Breast epithelium (tissue), 3 donors: ENCODE measurements at regions not wholly inside any gene's neighbourhood (a gene's known extent, or its start where the extent isn't known, plus 50 kb on each side); places are given as distances from the start of the nearest gene placed in this dataset.

Source experiments
- POLR2A ChIP-seq: fragments of 450-650 bp; IDR thresholded peaks from one replicate; pipeline ENCODE4 v1.6.1; 2016; ENCODE audit warnings: antibody characterized with exemption, mild to moderate bottlenecking, moderate library complexity
- POLR2AphosphoS5 ChIP-seq, 3 donors: sonication (generic); formaldehyde crosslinking; IDR thresholded peaks; one replicate each; pipeline ENCODE4 v1.6.1; 2017; ENCODE audit warnings: antibody characterized with exemption in 3 of 3
- TF ChIP-seq, protein P1 (sequence below), 3 donors: fragments of 450-650 bp; IDR thresholded peaks; one replicate each; pipeline ENCODE4 v1.5.1; 2016 to 2017; ENCODE audit warnings: antibody characterized with exemption in 3 of 3, mild to moderate bottlenecking in 3 of 3, moderate library complexity in 3 of 3

DNA sequence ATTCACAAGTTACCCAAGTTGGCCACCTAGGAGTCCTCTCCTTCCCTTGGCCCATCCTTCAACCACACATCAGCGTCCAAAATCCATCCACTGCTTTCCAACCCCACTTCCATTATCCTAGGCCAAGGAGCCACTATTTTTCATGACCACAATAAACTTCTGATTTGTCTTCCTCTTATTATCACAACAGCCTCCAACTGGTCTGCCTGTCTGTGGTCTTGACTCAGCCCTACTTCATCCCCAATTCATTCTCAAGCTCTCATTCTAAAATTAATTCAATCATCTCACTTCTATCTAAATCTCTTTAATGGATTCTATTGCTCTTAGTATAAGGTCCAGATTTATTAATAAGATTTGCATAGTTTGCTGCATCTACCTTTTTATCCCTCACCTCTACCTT is 189.0 kb upstream of the PRDM1 start:
- TF ChIP-seq, protein P1, sequence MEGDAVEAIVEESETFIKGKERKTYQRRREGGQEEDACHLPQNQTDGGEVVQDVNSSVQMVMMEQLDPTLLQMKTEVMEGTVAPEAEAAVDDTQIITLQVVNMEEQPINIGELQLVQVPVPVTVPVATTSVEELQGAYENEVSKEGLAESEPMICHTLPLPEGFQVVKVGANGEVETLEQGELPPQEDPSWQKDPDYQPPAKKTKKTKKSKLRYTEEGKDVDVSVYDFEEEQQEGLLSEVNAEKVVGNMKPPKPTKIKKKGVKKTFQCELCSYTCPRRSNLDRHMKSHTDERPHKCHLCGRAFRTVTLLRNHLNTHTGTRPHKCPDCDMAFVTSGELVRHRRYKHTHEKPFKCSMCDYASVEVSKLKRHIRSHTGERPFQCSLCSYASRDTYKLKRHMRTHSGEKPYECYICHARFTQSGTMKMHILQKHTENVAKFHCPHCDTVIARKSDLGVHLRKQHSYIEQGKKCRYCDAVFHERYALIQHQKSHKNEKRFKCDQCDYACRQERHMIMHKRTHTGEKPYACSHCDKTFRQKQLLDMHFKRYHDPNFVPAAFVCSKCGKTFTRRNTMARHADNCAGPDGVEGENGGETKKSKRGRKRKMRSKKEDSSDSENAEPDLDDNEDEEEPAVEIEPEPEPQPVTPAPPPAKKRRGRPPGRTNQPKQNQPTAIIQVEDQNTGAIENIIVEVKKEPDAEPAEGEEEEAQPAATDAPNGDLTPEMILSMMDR (IDR thresholded peaks at IDR 0.05) = no peak
- TF ChIP-seq POLR2A (no peak), POLR2AphosphoS5 (IDR thresholded peaks at IDR 0.05) (no peak)
